Esophagus squamous epithelium (tissue), 5 donors: ENCODE measurements at regions not wholly inside any gene's neighbourhood (a gene's known extent, or its start where the extent isn't known, plus 50 kb on each side); places are given as distances from the start of the nearest gene placed in this dataset.
"Not testable (repeated sequence)": the region's sequence is repeated elsewhere in the genome, so short reads cannot be mapped to it uniquely, and the experiment has no call there.

ENCODE experiments used
- DNase-seq: peaks from one replicate; lab custom pipeline; 2025; lab: John Stamatoyannopoulos, UW
- H3K27ac ChIP-seq, 4 donors: fragments of 200-600 bp; sonication (generic); one replicate each; pipeline ENCODE4 v1.5.1; 2016 to 2019; ENCODE audit warnings: mild to moderate bottlenecking in 1 of 4
- H3K27me3 ChIP-seq, 4 donors: fragments of 200-600 bp; sonication (generic); 1 replicate in 3 of 4; 2 replicates in 1 of 4; pipeline versions ENCODE4 v1.5.1 to v1.6.0; 2017 to 2021; ENCODE audit warnings: antibody characterized with exemption in 1 of 4
- H3K36me3 ChIP-seq, 3 donors: fragments of 200-600 bp; sonication (generic); one replicate each; pipeline ENCODE4 v1.5.1; 2016 to 2019
- H3K4me1 ChIP-seq, 3 donors: fragments of 200-600 bp; sonication (generic); one replicate each; pipeline ENCODE4 v1.5.1; 2017 to 2019
- H3K4me3 ChIP-seq, 4 donors: fragments of 200-600 bp; sonication (generic); 1 replicate in 3 of 4; 2 replicates in 1 of 4; pipeline ENCODE4 v1.5.1; 2016 to 2019; ENCODE audit warnings: mild to moderate bottlenecking in 2 of 4, moderate library complexity in 1 of 4
- H3K9me3 ChIP-seq, 3 donors: fragments of 200-600 bp; sonication (generic); one replicate each; pipeline ENCODE4 v1.5.1; 2016 to 2019
- CTCF ChIP-seq, 6 experiments: fragments of 450-650 bp in 4 of 6; fragments of 200-600 bp in 2 of 6; sonication (generic) in 2 of 6; IDR thresholded peaks; one replicate each; pipeline ENCODE4 v1.5.1; 2016 to 2019; ENCODE audit warnings: antibody characterized with exemption in 6 of 6, mild to moderate bottlenecking in 4 of 6, moderate library complexity in 4 of 6
- POLR2A ChIP-seq, 4 donors: fragments of 450-650 bp; IDR thresholded peaks; one replicate each; pipeline ENCODE4 v1.6.1; 2017; ENCODE audit warnings: antibody characterized with exemption in 4 of 4, mild to moderate bottlenecking in 4 of 4, moderate library complexity in 3 of 4
- WGBS, 2 donors: methylation state at CpG; one replicate each; pipeline ENCODE4 v1.1.5; 2018; 5-methylcytosine and 5-hydroxymethylcytosine counted together
- intact Hi-C: fragments of 100-400 bp; cut with DNase I; formaldehyde crosslinking; loops from one replicate; pipeline ENCODE4 v1.15.0; 2022
- donor health status: DM: yes; HTN: yes; CAD: no.

DNA sequence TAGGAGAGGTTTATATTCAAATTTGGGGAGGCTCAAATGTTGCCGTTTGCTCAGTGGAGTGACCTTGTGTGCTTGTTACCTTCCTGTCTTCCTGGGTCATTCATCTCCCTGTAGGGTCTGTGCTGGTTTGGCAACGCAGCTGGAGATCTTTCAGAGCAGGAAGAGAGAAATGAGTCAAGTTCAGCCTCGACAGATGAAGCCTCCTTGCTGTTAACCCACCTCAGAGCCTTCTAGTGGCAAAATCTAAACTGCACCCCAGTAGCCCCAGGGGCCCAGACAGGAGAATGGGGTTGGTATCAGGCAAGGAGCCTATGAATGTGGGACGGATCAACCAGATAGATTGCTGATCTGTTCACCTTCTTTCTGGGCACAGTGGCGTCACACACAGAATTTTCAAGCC lies 999.3 kb downstream of the VRK1 start:
- no peaks in the 10 kb centered on the region for H3K4me1 ChIP-seq
- TF ChIP-seq POLR2A (IDR thresholded peaks at IDR 0.05) (no peak), CTCF (IDR thresholded peaks at IDR 0.05) (no peak)
- H3K4me3 ChIP-seq: no peak overlapping the region
- DNase-seq: no peak
- H3K27me3 ChIP-seq: no peaks in the 10 kb centered on the region
- 70 to 73% methylated on average over 4 to 5 of the region's 5 CpGs for WGBS, 2 donors
- intact Hi-C loops: no loop called here
- H3K9me3 ChIP-seq: no peaks in the 10 kb centered on the region
- no peaks in the 10 kb centered on the region for H3K36me3 ChIP-seq
- no peak overlapping the region for H3K27ac ChIP-seq

DNA sequence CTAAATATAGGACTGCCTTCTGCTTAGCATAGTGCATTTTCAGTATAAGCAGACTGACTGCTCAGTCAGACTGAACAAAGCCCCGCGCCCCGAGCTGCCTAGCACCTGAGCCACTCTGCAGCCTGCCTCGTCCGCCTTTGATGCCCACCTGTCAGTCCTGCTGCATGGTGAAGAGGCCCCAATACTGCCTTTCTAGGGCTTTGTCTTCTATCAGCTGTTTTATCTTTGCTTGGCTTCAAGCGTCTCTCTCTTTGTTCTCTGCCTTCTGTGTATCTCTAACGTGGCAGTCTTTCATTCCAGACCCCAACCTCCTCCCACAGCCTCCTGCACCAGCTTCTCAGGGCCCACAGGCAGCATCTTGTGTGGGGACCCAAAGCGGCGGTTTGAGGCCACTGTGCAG lies 1001.0 kb downstream of the VRK1 start:
- TF ChIP-seq CTCF (IDR thresholded peaks at IDR 0.05) (no peak), POLR2A (IDR thresholded peaks at IDR 0.05) (no peak)
- H3K27me3 ChIP-seq: no peaks in the 10 kb centered on the region
- H3K4me1 ChIP-seq: no peaks in the 10 kb centered on the region
- H3K4me3 ChIP-seq: no peak overlapping the region
- WGBS, 2 donors: 75 to 78% methylated on average over 8 to 9 of the region's 9 CpGs
- H3K9me3 ChIP-seq: no peaks in the 10 kb centered on the region
- no peak overlapping the region for H3K27ac ChIP-seq
- DNase-seq: no peak
- H3K36me3 ChIP-seq: no peaks in the 10 kb centered on the region
- intact Hi-C loops: no loop called here

GRCh38 chr14:97802430-97803373 lies 1005.5 kb downstream of the VRK1 start:
- H3K27me3 ChIP-seq: no peaks in the 10 kb centered on the region
- peaks cover 0 to 6% (median 0%) of the 10 kb centered on the region in 3 donors for H3K4me1 ChIP-seq
- intact Hi-C loops: no loop called here
- no peak overlapping the region for H3K27ac ChIP-seq
- H3K36me3 ChIP-seq: no peaks in the 10 kb centered on the region
- TF ChIP-seq POLR2A (IDR thresholded peaks at IDR 0.05) (no peak), CTCF (IDR thresholded peaks at IDR 0.05) (no peak)
- no peak for DNase-seq
- H3K9me3 ChIP-seq: no peaks in the 10 kb centered on the region
- no peak overlapping the region for H3K4me3 ChIP-seq
- 87% methylated on average over 8 of the region's 8 CpGs for WGBS, 2 donors

GRCh38 chr14:97804056-97804455 lies 1006.9 kb downstream of the VRK1 start:
- Histone ChIP-seq H3K4me3 (no peak overlapping the region), H3K27ac (no peak overlapping the region), H3K4me1 (peaks cover 0 to 6% (median 0%) of the 10 kb centered on the region in 3 donors), H3K36me3 (no peaks in the 10 kb centered on the region), H3K27me3 (no peaks in the 10 kb centered on the region), H3K9me3 (no peaks in the 10 kb centered on the region)
- intact Hi-C loops: no loop called here
- TF ChIP-seq POLR2A (IDR thresholded peaks at IDR 0.05): no peak
- TF ChIP-seq CTCF (IDR thresholded peaks at IDR 0.05): no peak
- DNase-seq: no peak
- WGBS, 2 donors: 86 to 88% methylated on average over 2 of the region's 2 CpGs

DNA sequence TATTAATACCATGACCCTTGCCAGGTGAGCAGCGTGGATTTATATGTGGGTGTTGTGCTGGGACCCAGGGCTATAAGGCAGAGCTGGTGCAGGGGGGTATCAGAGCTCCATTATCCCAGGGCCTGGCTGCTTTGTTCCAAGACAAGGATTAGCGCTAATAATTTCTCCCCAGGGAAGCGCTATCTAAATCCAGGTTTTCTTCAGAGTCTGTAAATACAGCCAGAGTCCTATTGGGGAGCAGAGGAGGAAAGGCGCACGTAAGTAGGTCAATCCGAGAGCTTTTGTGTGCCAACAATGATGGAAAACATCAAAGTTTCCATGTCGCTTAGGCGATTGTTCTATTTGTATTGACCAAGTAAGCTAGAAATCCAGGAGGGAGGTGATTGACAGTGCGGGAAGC lies 1009.7 kb downstream of the VRK1 start:
- Histone ChIP-seq H3K36me3 (no peaks in the 10 kb centered on the region), H3K4me1 (peaks cover 0 to 6% (median 0%) of the 10 kb centered on the region in 3 donors), H3K4me3 (no peak overlapping the region), H3K27me3 (no peaks in the 10 kb centered on the region), H3K27ac (no peak overlapping the region), H3K9me3 (no peaks in the 10 kb centered on the region)
- DNase-seq: no peak
- TF ChIP-seq CTCF (IDR thresholded peaks at IDR 0.05) (no peak), POLR2A (IDR thresholded peaks at IDR 0.05) (no peak)
- intact Hi-C loops: no loop called here
- 31 to 65% methylated on average over 9 of the region's 9 CpGs for WGBS, 2 donors

GRCh38 chr14:97808541-97808940 lies 1011.4 kb downstream of the VRK1 start:
- H3K4me3 ChIP-seq, H3K27ac ChIP-seq, H3K36me3 ChIP-seq, intact Hi-C loops, DNase-seq, H3K4me1 ChIP-seq, H3K9me3 ChIP-seq, H3K27me3 ChIP-seq: not testable (repeated sequence)
- 94 to 96% methylated on average over 4 of the region's 4 CpGs for whole genome bisulfite sequencing, 2 donors
